Stimulated activated effector memory CD8-positive, alpha-beta T cell treated with anti-CD3 and anti-CD28 coated beads, Interleukin-12 subunit alpha, Interleukin-12 subunit beta, amount 100 ng/mL, for 72 hours (primary cell): ENCODE measurements at regions not wholly inside any gene's neighbourhood (a gene's known extent, or its start where the extent isn't known, plus 50 kb on each side); places are given as distances from the start of the nearest gene placed in this dataset.
"Not testable (repeated sequence)": the region's sequence is repeated elsewhere in the genome, so short reads cannot be mapped to it uniquely, and the experiment has no call there.

Experiments
- ATAC-seq: fragments of 150-1000 bp; cut with Tn5 transposase; 2 replicates; pipeline ENCODE4 v1.10.0; 2021
- DNase-seq, 2 donors: peaks; one replicate each; pipeline ENCODE4 v3.0.0; 2021 to 2022; ENCODE audit warnings: low spot score in 2 of 2
- H3K27ac Mint-ChIP-seq: one replicate; pipeline ENCODE4 v1.8.0; 2022; ENCODE audit warnings: mild to moderate bottlenecking, mixed read lengths
- H3K36me3 Mint-ChIP-seq: one replicate; pipeline ENCODE4 v1.8.0; 2022; ENCODE audit warnings: mild to moderate bottlenecking, mixed read lengths
- H3K4me1 Mint-ChIP-seq: one replicate; pipeline ENCODE4 v1.8.0; 2022; ENCODE audit warnings: mixed read lengths
- H3K4me3 Mint-ChIP-seq: one replicate; pipeline ENCODE4 v1.8.0; 2022; ENCODE audit warnings: mild to moderate bottlenecking, mixed read lengths
- H3K9me3 Mint-ChIP-seq: one replicate; pipeline ENCODE4 v1.8.0; 2022; ENCODE audit warnings: mixed read lengths

DNA sequence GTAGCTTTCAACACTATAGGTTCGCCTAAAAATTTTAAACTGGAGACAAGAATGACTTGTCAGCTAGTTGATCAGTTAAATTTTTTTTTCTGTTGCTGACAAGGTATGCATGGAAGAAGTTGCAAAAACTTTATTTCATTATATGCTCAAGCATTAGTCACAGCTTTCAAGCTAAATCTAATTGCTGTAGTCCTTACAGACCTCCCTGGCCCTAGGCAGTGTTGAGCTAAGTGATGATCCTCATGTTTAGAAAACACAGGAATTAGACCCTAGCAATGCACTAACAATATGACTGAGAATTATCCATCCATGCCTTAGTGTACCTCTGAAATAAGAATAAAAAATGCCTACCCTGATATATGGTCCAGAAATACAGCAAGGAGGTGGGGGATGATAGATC lies 253.4 kb downstream of the SP3 start:
- DNase-seq = no peak
- H3K36me3 Mint-ChIP-seq = no peaks in the 10 kb centered on the region
- H3K27ac Mint-ChIP-seq = no peak overlapping the region
- H3K4me1 Mint-ChIP-seq = no peaks in the 10 kb centered on the region
- ATAC-seq = no peak
- H3K4me3 Mint-ChIP-seq = no peak overlapping the region
- no peaks in the 10 kb centered on the region for H3K9me3 Mint-ChIP-seq

- H3K36me3 Mint-ChIP-seq = no peaks in the 10 kb centered on the region
- H3K27ac Mint-ChIP-seq = no peak overlapping the region
- DNase-seq (no peak), ATAC-seq (no peak)
- H3K4me3 Mint-ChIP-seq = no peak overlapping the region
- H3K9me3 Mint-ChIP-seq = no peaks in the 10 kb centered on the region
- no peaks in the 10 kb centered on the region for H3K4me1 Mint-ChIP-seq
Measured at GRCh38 chr2:173713904-173714555, 251.1 kb downstream of the SP3 start.

DNA sequence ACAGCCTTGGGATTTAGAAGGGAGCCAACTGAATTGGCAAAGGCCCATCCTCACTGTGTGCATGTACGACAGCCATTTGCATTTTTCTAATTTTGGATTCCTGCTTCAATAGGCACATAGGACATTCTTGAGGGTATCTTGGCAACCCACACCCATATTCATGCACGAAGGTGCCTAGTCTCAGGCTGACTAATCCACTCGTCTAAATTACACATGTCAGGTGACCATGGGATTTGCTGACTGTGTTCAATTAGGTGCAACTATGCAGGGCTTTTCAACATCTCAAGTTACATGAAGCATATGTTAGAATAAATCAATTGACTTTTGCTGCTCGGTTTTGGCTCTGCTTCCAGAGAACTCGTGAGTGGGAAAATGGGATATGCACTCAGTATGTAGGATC lies 249.7 kb downstream of the SP3 start:
- Mint-ChIP-seq H3K9me3 (no peaks in the 10 kb centered on the region), H3K27ac (no peak overlapping the region), H3K4me1 (no peaks in the 10 kb centered on the region), H3K4me3 (no peak overlapping the region), H3K36me3 (no peaks in the 10 kb centered on the region)
- no peak for DNase-seq
- no peak for ATAC-seq

- ATAC-seq (peak; percentile 37), DNase-seq (no peak)
- H3K36me3 Mint-ChIP-seq = no peaks in the 10 kb centered on the region
- H3K9me3 Mint-ChIP-seq = no peaks in the 10 kb centered on the region
- H3K27ac Mint-ChIP-seq = no peak overlapping the region
- no peak overlapping the region for H3K4me3 Mint-ChIP-seq
- H3K4me1 Mint-ChIP-seq = no peaks in the 10 kb centered on the region
Measured at GRCh38 chr2:173716458-173717052, 248.6 kb downstream of the SP3 start.

DNA sequence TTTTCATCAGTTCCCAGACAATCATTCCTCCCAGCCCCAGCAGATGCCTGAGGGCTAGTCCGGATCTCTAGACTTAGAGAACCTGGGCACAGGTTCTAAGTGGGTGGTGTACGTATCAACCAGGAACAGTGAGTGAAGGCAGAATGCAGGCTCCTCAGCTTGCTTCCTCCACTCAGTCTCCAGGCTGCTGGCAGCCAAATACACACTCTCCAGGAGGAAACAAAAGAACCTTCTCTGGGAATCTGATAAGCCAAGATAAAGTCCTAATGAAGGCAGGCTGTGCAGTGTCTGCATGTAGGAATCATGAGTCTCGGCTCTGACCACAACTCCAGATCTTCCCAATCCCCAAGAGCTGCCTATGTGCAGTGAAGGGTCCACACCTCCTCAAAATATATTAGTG lies 245.7 kb downstream of the SP3 start:
- no peak overlapping the region for H3K27ac Mint-ChIP-seq
- ATAC-seq (no peak), DNase-seq (no peak)
- H3K9me3 Mint-ChIP-seq = no peaks in the 10 kb centered on the region
- no peaks in the 10 kb centered on the region for H3K36me3 Mint-ChIP-seq
- no peaks in the 10 kb centered on the region for H3K4me1 Mint-ChIP-seq
- no peak overlapping the region for H3K4me3 Mint-ChIP-seq

GRCh38 chr2:173720306-173720705 lies 244.9 kb downstream of the SP3 start:
- Mint-ChIP-seq H3K36me3 (no peaks in the 10 kb centered on the region), H3K27ac (no peak overlapping the region), H3K4me1 (no peaks in the 10 kb centered on the region), H3K9me3 (no peaks in the 10 kb centered on the region), H3K4me3 (no peak overlapping the region)
- ATAC-seq (no peak), DNase-seq (no peak)

GRCh38 chr2:173734797-173735196 lies 230.4 kb downstream of the SP3 start:
- H3K4me3 Mint-ChIP-seq = no peak overlapping the region
- peaks cover 6% of the 10 kb centered on the region for H3K36me3 Mint-ChIP-seq
- H3K27ac Mint-ChIP-seq = no peak overlapping the region
- H3K9me3 Mint-ChIP-seq = peaks cover 5% of the 10 kb centered on the region
- no peak for ATAC-seq
- peaks cover 5% of the 10 kb centered on the region for H3K4me1 Mint-ChIP-seq
- DNase-seq = no peak

DNA sequence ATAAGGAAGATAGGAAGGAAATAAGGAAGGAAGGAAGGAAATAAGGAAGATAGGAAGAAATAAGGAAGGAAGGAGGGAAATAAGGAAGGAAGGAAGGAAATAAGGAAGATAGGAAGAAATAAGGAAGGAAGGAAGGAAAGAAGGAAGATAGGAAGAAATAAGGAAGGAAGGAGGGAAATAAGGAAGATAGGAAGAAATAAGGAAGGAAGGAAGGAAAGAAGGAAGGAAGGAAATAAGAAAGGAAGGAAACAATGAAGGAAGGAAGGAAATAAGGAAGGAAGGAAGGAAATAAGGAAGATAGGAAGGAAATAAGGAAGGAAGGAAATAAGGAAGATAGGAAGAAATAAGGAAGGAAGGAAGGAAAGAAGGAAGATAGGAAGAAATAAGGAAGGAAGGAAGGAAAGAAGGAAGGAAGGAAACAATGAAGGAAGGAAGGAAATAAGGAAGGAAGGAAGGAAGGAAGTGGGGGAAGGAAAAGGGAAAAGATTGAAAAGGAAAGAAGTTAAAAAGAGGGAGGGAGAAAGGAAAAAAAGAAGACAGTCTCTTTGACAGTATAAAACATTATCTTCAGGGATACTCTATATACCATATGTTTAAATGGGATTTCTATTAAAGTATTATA lies 227.1 kb downstream of the SP3 start:
- H3K4me3 Mint-ChIP-seq, ATAC-seq, H3K36me3 Mint-ChIP-seq, DNase-seq, H3K4me1 Mint-ChIP-seq, H3K9me3 Mint-ChIP-seq, H3K27ac Mint-ChIP-seq: not testable (repeated sequence)

DNA sequence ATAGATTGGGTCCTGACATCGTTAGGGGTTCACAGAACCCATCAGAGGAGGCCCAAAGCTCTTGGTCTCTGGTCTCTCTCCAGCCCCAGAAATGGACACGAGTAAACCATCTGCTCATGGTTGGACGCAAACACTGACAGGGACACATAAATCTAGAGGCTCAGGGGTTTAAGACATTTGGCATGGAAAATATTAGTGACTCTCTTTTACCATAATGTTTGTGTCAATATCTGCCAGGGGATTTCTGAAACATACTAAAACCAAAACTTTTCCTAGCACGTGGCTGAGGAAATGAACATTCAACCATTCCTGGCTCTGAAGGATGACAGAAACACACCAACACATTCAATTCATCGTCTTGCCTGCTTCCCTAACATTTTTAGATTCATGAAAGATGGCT lies 226.2 kb downstream of the SP3 start:
- Mint-ChIP-seq H3K9me3 (peaks cover 5% of the 10 kb centered on the region), H3K27ac (no peak overlapping the region), H3K4me1 (peaks cover 5% of the 10 kb centered on the region), H3K4me3 (no peak overlapping the region), H3K36me3 (peaks cover 6% of the 10 kb centered on the region)
- ATAC-seq (no peak), DNase-seq (no peak)

DNA sequence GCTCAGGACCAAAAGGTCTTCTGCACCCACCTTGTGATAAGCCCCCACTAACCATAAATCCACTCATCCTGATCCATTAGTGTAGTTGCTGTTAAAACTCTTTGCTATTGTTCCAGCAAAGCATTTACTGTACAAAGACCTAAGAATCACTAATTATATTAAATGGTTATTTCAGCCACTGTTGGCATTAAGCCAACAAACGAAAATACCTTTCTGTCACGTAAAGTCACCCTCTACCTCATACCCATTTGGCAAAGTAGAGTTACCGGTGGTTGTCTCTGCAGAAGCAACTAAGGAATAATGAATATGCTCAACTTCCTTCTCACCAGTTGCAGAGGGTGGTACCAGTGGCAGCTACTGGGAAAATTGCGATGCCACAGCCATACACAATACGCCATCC lies 224.5 kb downstream of the SP3 start:
- ATAC-seq (no peak), DNase-seq (no peak)
- Mint-ChIP-seq H3K9me3 (peaks cover 5% of the 10 kb centered on the region), H3K4me1 (peaks cover 5% of the 10 kb centered on the region), H3K36me3 (peaks cover 6% of the 10 kb centered on the region), H3K27ac (no peak overlapping the region), H3K4me3 (no peak overlapping the region)

GRCh38 chr2:173741759-173742158 lies 223.4 kb downstream of the SP3 start:
- H3K27ac Mint-ChIP-seq = no peak overlapping the region
- no peak for ATAC-seq
- H3K36me3 Mint-ChIP-seq = peaks cover 6% of the 10 kb centered on the region
- no peak for DNase-seq
- H3K9me3 Mint-ChIP-seq = peaks cover 5% of the 10 kb centered on the region
- H3K4me1 Mint-ChIP-seq = peaks cover 5% of the 10 kb centered on the region
- H3K4me3 Mint-ChIP-seq = no peak overlapping the region

- no peak for ATAC-seq
- H3K27ac Mint-ChIP-seq = no peak overlapping the region
Measured at GRCh38 chr2:173747035-173747434, 218.1 kb downstream of the SP3 start.

DNA sequence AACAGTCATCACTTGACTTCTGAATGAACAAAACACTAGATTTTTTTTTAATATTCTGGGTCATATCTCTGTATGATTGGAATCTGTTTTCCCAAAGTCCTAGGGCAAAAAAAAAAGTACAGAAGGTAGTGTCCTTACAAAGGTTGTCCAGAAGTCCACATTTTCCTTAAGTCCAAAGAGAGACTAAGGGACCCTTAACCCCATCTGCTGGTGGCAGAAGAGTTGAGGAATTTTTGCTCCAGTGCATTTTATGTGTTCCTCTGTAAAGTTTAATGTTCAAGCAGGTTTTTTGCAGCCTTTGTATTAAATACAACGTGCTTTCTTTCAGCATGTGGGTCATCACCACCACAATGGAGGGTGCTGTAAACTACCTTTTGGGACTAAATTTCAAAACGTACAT lies 215.9 kb downstream of the SP3 start:
- no peak for DNase-seq
- no peaks in the 10 kb centered on the region for H3K9me3 Mint-ChIP-seq
- H3K4me3 Mint-ChIP-seq = no peak overlapping the region
- no peak overlapping the region for H3K27ac Mint-ChIP-seq
- H3K36me3 Mint-ChIP-seq = no peaks in the 10 kb centered on the region
- H3K4me1 Mint-ChIP-seq = no peaks in the 10 kb centered on the region
- no peak for ATAC-seq

More at GRCh38 chr2:173747035-173747434, 218.1 kb downstream of the SP3 start:
- H3K4me1 Mint-ChIP-seq = no peaks in the 10 kb centered on the region
- H3K4me3 Mint-ChIP-seq = no peak overlapping the region
- H3K36me3 Mint-ChIP-seq = no peaks in the 10 kb centered on the region
- no peak for DNase-seq
- no peaks in the 10 kb centered on the region for H3K9me3 Mint-ChIP-seq

DNA sequence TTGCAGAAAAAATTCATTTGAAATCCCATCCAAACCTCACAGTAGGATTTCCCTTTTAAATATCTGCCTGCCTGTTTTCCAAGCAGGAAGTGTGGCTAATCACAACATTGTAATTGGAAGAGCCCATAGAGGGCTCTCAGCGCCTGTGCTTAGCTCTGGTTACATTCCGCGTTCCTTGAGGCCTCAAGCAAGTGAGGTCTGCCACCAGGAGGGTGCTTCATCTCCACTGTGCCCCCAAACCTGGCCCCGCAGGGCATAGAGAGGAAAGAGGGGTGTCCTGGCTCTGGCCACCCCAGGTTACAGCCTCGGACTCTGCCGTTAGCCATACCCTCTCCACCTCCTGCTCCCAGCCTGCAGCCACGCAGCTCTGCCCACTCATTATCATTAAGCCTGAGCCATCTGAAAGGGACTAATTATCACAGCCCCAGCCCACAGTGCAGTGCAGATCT lies 214.8 kb downstream of the SP3 start:
- ATAC-seq = peak; percentile 32
- no peak overlapping the region for H3K4me3 Mint-ChIP-seq
- DNase-seq = no peak
- no peak overlapping the region for H3K27ac Mint-ChIP-seq
- H3K4me1 Mint-ChIP-seq = no peaks in the 10 kb centered on the region
- H3K36me3 Mint-ChIP-seq = no peaks in the 10 kb centered on the region
- H3K9me3 Mint-ChIP-seq = no peaks in the 10 kb centered on the region

- peak; percentile 24 for ATAC-seq
- H3K4me1 Mint-ChIP-seq = no peaks in the 10 kb centered on the region
- no peak for DNase-seq
- no peaks in the 10 kb centered on the region for H3K36me3 Mint-ChIP-seq
- no peaks in the 10 kb centered on the region for H3K9me3 Mint-ChIP-seq
- H3K4me3 Mint-ChIP-seq = no peak overlapping the region
- H3K27ac Mint-ChIP-seq = no peak overlapping the region
Measured at GRCh38 chr2:173750831-173751230, 214.3 kb downstream of the SP3 start.

- no peak for DNase-seq
- Mint-ChIP-seq H3K27ac (no peak overlapping the region), H3K4me1 (no peaks in the 10 kb centered on the region), H3K4me3 (no peak overlapping the region), H3K36me3 (no peaks in the 10 kb centered on the region), H3K9me3 (no peaks in the 10 kb centered on the region)
- ATAC-seq = no peak
Measured at GRCh38 chr2:173751245-173751975, 213.8 kb downstream of the SP3 start.
